ENCODE measurements at regions not wholly inside any gene's neighbourhood (a gene's known extent, or its start where the extent isn't known, plus 50 kb on each side); places are given as distances from the start of the nearest gene placed in this dataset.

DNA sequence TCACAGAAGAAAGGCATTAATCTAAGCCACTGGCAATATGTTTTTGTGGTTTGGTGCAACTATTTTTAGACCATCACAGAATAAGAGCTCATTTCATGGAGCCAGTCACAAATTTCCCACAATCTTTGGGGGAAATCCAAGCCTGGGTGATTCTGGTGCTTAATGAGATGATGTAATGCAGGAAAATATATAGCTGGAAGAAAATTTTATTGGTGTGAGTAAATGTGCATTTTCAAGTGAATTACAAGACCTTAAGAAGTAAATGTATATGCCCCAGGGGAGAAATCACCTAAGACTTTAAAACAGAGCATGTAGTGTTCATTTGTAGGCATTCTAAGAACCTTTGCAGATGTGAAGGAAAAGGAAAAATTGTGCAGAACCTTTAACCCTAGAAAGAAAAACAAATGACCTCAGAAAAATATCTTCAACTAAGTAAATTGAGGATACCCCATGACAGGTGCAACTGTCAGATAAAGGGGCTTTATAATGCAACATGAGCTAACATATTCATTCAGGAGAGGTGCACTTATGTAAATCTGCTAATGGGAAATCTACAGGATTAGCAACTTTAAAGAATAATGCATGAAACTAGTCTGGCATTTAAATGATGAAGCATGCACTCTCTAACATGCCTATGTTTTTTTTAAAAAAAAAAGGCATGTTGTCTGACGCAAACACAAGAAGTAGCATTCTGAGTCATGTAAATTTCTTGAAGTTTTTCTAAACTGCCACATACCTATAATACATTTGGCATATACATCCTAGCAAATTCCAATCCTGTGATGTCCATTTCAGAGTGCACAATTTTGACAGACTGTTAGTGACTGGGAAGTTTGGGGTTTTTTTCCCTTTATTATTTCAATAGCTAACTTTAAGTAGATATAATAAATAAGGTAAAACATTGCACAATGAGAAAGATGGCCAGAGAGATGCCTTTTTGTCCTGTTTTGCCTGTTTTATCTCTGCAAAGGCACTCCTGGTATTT is 105.1 kb downstream of the MEX3B start:
- Mint-ChIP-seq H3K27ac (no peak overlapping the region), H3K9me3 (no peaks in the 10 kb centered on the region), H3K36me3 (no peaks in the 10 kb centered on the region), H3K27me3 (ENCODE audit: low read depth) (peaks cover 15% of the 10 kb centered on the region; the same call in 1 of the 2 replicates), H3K4me1 (peaks cover 20% of the 10 kb centered on the region), H3K4me3 (no peak overlapping the region)
- POLR2A ChIA-PET: no interaction called here
- CTCF ChIA-PET: interaction anchor here (0.8 to 2.7 kb wide), 5 partner anchors 127 to 530 kb away, joined by 3 to 11 read pairs (median 4); no protein-coding TSS in a partner anchor
- ATAC-seq (no peak), DNase-seq (ENCODE audit: low spot score) (no peak)
- TF ChIP-seq, protein P1, sequence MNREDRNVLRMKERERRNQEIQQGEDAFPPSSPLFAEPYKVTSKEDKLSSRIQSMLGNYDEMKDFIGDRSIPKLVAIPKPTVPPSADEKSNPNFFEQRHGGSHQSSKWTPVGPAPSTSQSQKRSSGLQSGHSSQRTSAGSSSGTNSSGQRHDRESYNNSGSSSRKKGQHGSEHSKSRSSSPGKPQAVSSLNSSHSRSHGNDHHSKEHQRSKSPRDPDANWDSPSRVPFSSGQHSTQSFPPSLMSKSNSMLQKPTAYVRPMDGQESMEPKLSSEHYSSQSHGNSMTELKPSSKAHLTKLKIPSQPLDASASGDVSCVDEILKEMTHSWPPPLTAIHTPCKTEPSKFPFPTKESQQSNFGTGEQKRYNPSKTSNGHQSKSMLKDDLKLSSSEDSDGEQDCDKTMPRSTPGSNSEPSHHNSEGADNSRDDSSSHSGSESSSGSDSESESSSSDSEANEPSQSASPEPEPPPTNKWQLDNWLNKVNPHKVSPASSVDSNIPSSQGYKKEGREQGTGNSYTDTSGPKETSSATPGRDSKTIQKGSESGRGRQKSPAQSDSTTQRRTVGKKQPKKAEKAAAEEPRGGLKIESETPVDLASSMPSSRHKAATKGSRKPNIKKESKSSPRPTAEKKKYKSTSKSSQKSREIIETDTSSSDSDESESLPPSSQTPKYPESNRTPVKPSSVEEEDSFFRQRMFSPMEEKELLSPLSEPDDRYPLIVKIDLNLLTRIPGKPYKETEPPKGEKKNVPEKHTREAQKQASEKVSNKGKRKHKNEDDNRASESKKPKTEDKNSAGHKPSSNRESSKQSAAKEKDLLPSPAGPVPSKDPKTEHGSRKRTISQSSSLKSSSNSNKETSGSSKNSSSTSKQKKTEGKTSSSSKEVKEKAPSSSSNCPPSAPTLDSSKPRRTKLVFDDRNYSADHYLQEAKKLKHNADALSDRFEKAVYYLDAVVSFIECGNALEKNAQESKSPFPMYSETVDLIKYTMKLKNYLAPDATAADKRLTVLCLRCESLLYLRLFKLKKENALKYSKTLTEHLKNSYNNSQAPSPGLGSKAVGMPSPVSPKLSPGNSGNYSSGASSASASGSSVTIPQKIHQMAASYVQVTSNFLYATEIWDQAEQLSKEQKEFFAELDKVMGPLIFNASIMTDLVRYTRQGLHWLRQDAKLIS (CRISPR knock-in tag; IDR thresholded peaks at IDR 0.05; ENCODE audit: borderline replicate concordance): no peak
- TF ChIP-seq, protein P2, sequence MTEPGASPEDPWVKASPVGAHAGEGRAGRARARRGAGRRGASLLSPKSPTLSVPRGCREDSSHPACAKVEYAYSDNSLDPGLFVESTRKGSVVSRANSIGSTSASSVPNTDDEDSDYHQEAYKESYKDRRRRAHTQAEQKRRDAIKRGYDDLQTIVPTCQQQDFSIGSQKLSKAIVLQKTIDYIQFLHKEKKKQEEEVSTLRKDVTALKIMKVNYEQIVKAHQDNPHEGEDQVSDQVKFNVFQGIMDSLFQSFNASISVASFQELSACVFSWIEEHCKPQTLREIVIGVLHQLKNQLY (CRISPR knock-in tag; IDR thresholded peaks at IDR 0.05): no peak
- no peak for TF ChIP-seq ZNF121 (CRISPR knock-in tag; IDR thresholded peaks at IDR 0.05)
- TF ChIP-seq, protein P3, sequence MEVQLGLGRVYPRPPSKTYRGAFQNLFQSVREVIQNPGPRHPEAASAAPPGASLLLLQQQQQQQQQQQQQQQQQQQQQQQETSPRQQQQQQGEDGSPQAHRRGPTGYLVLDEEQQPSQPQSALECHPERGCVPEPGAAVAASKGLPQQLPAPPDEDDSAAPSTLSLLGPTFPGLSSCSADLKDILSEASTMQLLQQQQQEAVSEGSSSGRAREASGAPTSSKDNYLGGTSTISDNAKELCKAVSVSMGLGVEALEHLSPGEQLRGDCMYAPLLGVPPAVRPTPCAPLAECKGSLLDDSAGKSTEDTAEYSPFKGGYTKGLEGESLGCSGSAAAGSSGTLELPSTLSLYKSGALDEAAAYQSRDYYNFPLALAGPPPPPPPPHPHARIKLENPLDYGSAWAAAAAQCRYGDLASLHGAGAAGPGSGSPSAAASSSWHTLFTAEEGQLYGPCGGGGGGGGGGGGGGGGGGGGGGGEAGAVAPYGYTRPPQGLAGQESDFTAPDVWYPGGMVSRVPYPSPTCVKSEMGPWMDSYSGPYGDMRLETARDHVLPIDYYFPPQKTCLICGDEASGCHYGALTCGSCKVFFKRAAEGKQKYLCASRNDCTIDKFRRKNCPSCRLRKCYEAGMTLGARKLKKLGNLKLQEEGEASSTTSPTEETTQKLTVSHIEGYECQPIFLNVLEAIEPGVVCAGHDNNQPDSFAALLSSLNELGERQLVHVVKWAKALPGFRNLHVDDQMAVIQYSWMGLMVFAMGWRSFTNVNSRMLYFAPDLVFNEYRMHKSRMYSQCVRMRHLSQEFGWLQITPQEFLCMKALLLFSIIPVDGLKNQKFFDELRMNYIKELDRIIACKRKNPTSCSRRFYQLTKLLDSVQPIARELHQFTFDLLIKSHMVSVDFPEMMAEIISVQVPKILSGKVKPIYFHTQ (CRISPR knock-in tag; IDR thresholded peaks at IDR 0.05): no peak
- no peak for TF ChIP-seq TEAD4 (CRISPR knock-in tag; IDR thresholded peaks at IDR 0.05)

DNA sequence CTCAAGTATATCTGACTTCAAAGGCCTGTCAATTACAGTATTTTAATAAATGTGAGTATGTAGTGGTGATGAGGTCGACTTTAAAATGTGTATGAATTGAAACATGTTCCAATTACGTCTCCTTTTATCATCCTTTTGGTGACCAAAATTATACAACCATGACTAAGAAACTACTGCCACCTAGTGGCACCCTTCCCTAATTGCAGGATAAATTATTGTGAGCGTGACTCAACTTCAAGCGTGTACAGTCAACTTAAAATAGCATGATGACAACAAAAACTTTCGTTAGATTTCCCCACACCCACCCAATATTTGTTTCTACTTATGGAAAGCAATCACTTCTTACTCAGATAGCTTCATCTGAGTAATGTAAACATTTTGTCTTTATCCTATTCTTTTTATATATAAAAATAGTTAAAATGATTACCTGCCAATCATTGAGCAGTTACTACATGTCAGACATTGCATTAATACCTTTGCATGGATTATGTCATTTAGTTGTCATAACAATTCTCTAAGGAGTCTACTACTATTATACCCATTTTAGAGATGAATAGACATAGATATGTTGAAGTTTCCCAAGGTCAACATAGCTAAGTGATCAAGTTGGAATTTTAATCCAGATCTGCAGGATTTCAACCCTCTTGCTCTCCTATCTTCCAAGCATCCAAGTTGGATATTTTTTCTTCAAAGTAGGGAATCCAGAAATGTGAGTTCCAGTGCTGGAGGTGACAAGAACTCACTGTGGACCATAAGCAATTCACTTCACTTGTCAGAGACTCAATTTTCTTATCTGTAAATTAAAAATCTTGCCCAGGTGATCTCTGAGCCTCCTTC is 106.0 kb downstream of the MEX3B start:
- Mint-ChIP-seq H3K9me3 (no peaks in the 10 kb centered on the region), H3K4me1 (peaks cover 16% of the 10 kb centered on the region), H3K27me3 (ENCODE audit: low read depth) (peaks cover 15% of the 10 kb centered on the region; the same call in 1 of the 2 replicates), H3K4me3 (no peak overlapping the region), H3K27ac (no peak overlapping the region), H3K36me3 (no peaks in the 10 kb centered on the region)
- CTCF ChIA-PET: interaction anchor here (0.8 to 2.7 kb wide), 5 partner anchors 127 to 529 kb away, joined by 3 to 11 read pairs (median 4); no protein-coding TSS in a partner anchor
- POLR2A ChIA-PET: no interaction called here
- ATAC-seq: no peak
- TF ChIP-seq RELA (CRISPR knock-in tag; IDR thresholded peaks at IDR 0.05; ENCODE audit: borderline replicate concordance): no peak
- TF ChIP-seq, protein P4, sequence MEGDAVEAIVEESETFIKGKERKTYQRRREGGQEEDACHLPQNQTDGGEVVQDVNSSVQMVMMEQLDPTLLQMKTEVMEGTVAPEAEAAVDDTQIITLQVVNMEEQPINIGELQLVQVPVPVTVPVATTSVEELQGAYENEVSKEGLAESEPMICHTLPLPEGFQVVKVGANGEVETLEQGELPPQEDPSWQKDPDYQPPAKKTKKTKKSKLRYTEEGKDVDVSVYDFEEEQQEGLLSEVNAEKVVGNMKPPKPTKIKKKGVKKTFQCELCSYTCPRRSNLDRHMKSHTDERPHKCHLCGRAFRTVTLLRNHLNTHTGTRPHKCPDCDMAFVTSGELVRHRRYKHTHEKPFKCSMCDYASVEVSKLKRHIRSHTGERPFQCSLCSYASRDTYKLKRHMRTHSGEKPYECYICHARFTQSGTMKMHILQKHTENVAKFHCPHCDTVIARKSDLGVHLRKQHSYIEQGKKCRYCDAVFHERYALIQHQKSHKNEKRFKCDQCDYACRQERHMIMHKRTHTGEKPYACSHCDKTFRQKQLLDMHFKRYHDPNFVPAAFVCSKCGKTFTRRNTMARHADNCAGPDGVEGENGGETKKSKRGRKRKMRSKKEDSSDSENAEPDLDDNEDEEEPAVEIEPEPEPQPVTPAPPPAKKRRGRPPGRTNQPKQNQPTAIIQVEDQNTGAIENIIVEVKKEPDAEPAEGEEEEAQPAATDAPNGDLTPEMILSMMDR (IDR thresholded peaks at IDR 0.05): peak; percentile 83
- peak; percentile 46 for DNase-seq (ENCODE audit: low spot score)

DNA sequence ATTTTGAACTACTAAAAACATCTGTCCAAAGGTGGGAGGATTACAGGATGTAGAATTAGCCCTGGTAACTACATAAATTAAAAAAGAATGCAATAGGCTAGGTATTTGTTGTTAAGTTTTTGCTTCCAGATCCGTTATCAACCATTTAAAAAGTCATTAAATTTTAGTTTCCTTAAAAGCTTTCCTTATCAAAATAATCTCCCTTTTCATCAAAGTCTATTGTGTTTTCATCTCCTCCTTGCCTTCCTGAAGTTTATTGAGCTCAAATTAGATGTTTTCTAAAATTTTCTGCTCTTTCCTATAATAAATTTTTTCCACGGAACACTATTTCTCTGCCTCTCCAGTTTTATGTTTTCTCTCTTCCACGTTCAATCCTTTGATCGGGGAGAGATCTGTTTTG is 108.6 kb downstream of the MEX3B start:
- ChIA-PET CTCF (no interaction called here), POLR2A (no interaction called here)
- peaks cover 9% of the 10 kb centered on the region; the same call in 1 of the 2 replicates for H3K27me3 Mint-ChIP-seq (ENCODE audit: low read depth)
- DNase-seq (ENCODE audit: low spot score): no peak
- TF ChIP-seq, protein P5, sequence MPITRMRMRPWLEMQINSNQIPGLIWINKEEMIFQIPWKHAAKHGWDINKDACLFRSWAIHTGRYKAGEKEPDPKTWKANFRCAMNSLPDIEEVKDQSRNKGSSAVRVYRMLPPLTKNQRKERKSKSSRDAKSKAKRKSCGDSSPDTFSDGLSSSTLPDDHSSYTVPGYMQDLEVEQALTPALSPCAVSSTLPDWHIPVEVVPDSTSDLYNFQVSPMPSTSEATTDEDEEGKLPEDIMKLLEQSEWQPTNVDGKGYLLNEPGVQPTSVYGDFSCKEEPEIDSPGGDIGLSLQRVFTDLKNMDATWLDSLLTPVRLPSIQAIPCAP (CRISPR knock-in tag; IDR thresholded peaks at IDR 0.05): no peak
- TF ChIP-seq, protein P6, sequence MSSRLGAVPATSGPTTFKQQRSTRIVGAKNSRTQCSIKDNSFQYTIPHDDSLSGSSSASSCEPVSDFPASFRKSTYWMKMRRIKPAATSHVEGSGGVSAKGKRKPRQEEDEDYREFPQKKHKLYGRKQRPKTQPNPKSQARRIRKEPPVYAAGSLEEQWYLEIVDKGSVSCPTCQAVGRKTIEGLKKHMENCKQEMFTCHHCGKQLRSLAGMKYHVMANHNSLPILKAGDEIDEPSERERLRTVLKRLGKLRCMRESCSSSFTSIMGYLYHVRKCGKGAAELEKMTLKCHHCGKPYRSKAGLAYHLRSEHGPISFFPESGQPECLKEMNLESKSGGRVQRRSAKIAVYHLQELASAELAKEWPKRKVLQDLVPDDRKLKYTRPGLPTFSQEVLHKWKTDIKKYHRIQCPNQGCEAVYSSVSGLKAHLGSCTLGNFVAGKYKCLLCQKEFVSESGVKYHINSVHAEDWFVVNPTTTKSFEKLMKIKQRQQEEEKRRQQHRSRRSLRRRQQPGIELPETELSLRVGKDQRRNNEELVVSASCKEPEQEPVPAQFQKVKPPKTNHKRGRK (CRISPR knock-in tag; IDR thresholded peaks at IDR 0.05; ENCODE audit: borderline replicate concordance): no peak
- TF ChIP-seq ATF1 (CRISPR knock-in tag; IDR thresholded peaks at IDR 0.05): no peak
- TF ChIP-seq SMAD3 (CRISPR knock-in tag; IDR thresholded peaks at IDR 0.05; ENCODE audit: borderline replicate concordance): no peak
- TF ChIP-seq, protein P2 (CRISPR knock-in tag; IDR thresholded peaks at IDR 0.05): no peak
- no peak for TF ChIP-seq KAT7 (CRISPR knock-in tag; IDR thresholded peaks at IDR 0.05; ENCODE audit: borderline replicate concordance)
- TF ChIP-seq ZNF232 (CRISPR knock-in tag; IDR thresholded peaks at IDR 0.05): no peak
- peaks cover 9% of the 10 kb centered on the region for H3K4me1 Mint-ChIP-seq
- no peak for ATAC-seq
- H3K4me3 Mint-ChIP-seq: no peak overlapping the region
- H3K9me3 Mint-ChIP-seq: no peaks in the 10 kb centered on the region
- no peaks in the 10 kb centered on the region for H3K36me3 Mint-ChIP-seq
- no peak overlapping the region for H3K27ac Mint-ChIP-seq
